ENCODE measurements at regions not wholly inside any gene's neighbourhood (a gene's known extent, or its start where the extent isn't known, plus 50 kb on each side); places are given as distances from the start of the nearest gene placed in this dataset.

DNA sequence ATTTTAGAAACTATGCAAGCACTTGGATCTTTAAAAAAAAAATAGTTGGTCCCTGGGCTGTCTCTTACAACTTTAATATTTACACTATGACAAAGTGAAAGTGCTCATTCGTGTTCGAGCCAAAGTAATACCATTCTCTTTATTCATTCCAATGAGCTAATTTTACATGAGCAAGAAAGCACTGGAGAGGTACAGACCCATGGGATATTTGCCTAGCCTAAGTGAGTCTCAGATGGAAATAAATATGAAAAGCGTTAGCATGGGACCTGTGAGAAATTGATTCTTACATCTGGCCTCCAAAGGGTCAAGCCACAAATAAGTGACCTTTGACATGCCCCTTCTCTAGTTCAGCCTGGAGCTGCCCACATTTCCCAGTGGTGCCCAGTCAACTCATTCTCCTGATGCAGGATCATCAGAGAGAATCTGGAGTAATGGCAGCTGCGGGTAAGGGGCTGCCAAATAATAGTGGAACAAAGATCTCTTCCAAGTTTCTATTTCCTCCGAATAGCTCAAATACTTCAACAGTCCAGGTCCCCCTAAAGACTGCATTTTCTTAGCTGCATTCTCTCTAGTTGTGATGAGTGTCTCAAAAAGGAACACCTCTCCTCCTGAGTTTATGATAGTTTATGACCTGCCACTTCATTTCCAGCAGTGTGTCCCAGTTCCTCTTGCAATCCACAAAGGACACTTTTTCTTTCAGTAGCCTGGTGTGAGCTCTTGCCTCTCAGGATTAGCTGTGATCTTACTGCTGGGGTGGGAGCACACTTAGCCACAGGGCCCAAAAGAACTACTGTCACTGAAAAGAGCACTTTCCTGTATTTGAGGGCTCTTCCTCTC is 208.2 kb downstream of the DAD1 start:
- no peaks in the 10 kb centered on the region for H3F3A ChIP-seq (ENCODE audit: low read length, unreplicated experiment)
- peak overlapping the region; percentile 23; the same call in 1 of the 2 replicates for H3K27ac ChIP-seq (ENCODE audit: low read length)
- no peaks in the 10 kb centered on the region for H3K36me3 ChIP-seq (ENCODE audit: low read depth, low read length)
- TF ChIP-seq, protein P1, sequence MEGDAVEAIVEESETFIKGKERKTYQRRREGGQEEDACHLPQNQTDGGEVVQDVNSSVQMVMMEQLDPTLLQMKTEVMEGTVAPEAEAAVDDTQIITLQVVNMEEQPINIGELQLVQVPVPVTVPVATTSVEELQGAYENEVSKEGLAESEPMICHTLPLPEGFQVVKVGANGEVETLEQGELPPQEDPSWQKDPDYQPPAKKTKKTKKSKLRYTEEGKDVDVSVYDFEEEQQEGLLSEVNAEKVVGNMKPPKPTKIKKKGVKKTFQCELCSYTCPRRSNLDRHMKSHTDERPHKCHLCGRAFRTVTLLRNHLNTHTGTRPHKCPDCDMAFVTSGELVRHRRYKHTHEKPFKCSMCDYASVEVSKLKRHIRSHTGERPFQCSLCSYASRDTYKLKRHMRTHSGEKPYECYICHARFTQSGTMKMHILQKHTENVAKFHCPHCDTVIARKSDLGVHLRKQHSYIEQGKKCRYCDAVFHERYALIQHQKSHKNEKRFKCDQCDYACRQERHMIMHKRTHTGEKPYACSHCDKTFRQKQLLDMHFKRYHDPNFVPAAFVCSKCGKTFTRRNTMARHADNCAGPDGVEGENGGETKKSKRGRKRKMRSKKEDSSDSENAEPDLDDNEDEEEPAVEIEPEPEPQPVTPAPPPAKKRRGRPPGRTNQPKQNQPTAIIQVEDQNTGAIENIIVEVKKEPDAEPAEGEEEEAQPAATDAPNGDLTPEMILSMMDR (conservative IDR thresholded peaks at IDR 0.05; ENCODE audit: low read depth, low read length): no peak
- TF ChIP-seq EZH2phosphoT487 (IDR thresholded peaks at IDR 0.05; ENCODE audit: borderline replicate concordance, low read length) (no peak), EZH2 (IDR thresholded peaks at IDR 0.05; ENCODE audit: low read length, unreplicated experiment) (no peak)
- H3K27me3 ChIP-seq (ENCODE audit: low read length): no peaks in the 10 kb centered on the region
- peak overlapping the region; percentile 54 for H2AFZ ChIP-seq (ENCODE audit: low read length)
- POLR2A ChIA-PET (ENCODE audit: unreplicated experiment): interaction anchor here (0.5 kb wide), 1 partner anchor 159 kb away, joined by 25 read pairs; no protein-coding TSS in a partner anchor
- no peaks in the 10 kb centered on the region for H3K9me3 ChIP-seq (ENCODE audit: low read length)
- CTCF ChIA-PET: interaction anchor here (0.6 to 1.7 kb wide), 11 partner anchors 10 to 310 kb away, joined by 3 to 17 read pairs (median 5); no protein-coding TSS in a partner anchor
- DNase-seq: peak; percentile 72
- no TSS peak for BruUV-seq (replicated peaks)
- H3K9me2 ChIP-seq (replicated peaks; ENCODE audit: low read length): no peaks in the 10 kb centered on the region
- intact Hi-C loops (cut with micrococcal nuclease): loop anchor here (1.0 kb wide), 1 partner anchor 154 kb away; no protein-coding TSS in a partner anchor
- H3K4me1 ChIP-seq (ENCODE audit: insufficient read depth, low read length): peaks cover 25% of the 10 kb centered on the region
- H3K9ac ChIP-seq (ENCODE audit: low read length): no peak overlapping the region
- H3K4me2 ChIP-seq (ENCODE audit: low read length): peak overlapping the region; percentile 76
- peak; percentile 96 for ATAC-seq
- H3K4me3 ChIP-seq (ENCODE audit: low read length): peak overlapping the region; percentile 49; the same call in 1 of the 2 replicates
- H4K20me1 ChIP-seq (ENCODE audit: low read length): no peaks in the 10 kb centered on the region
- no peaks in the 10 kb centered on the region for H3K79me2 ChIP-seq (ENCODE audit: low read length)

DNA sequence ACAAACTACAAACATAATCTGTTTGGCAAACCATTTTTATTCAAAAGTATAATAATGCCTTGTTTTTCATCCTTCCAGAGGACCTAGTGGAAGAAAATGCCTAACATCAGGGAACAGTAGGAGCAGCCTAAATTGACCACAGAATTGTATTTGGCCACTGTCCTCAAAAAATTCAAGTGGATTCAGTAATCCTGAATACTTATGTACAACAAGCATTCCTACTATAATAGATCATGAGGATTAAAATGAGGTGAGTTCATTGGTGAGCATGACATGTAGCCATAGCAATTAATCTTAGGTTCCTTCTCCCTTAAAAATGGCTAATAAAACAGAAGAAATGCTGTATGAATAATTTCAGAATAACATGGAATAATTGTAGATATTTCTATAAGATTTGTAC is 209.3 kb downstream of the DAD1 start:
- H3K27me3 ChIP-seq (ENCODE audit: low read length): no peaks in the 10 kb centered on the region
- H3K9me3 ChIP-seq (ENCODE audit: low read length): no peaks in the 10 kb centered on the region
- no TSS peak for BruUV-seq (replicated peaks)
- ChIA-PET POLR2A (ENCODE audit: unreplicated experiment) (no interaction called here), CTCF (interaction anchor here (1.3 to 1.7 kb wide), 3 partner anchors 11 to 61 kb away, joined by 6 to 11 read pairs (median 11); no protein-coding TSS in a partner anchor)
- H3K27ac ChIP-seq (ENCODE audit: low read length): peak overlapping the region; percentile 23; the same call in 1 of the 2 replicates
- no peaks in the 10 kb centered on the region for H3F3A ChIP-seq (ENCODE audit: low read length, unreplicated experiment)
- H3K9ac ChIP-seq (ENCODE audit: low read length): no peak overlapping the region
- TF ChIP-seq, protein P1 (conservative IDR thresholded peaks at IDR 0.05; ENCODE audit: low read depth, low read length): no peak
- TF ChIP-seq EZH2phosphoT487 (IDR thresholded peaks at IDR 0.05; ENCODE audit: borderline replicate concordance, low read length): no peak
- TF ChIP-seq EZH2 (IDR thresholded peaks at IDR 0.05; ENCODE audit: low read length, unreplicated experiment): no peak
- peaks cover 25% of the 10 kb centered on the region for H3K4me1 ChIP-seq (ENCODE audit: insufficient read depth, low read length)
- no peaks in the 10 kb centered on the region for H3K9me2 ChIP-seq (replicated peaks; ENCODE audit: low read length)
- DNase-seq (peak; percentile 43), ATAC-seq (peak; percentile 46)
- H3K4me2 ChIP-seq (ENCODE audit: low read length): peak overlapping the region; percentile 76
- no peaks in the 10 kb centered on the region for H3K79me2 ChIP-seq (ENCODE audit: low read length)
- intact Hi-C loops (cut with micrococcal nuclease): loop anchor here (1.0 kb wide), 1 partner anchor 153 kb away; no protein-coding TSS in a partner anchor
- H3K36me3 ChIP-seq (ENCODE audit: low read depth, low read length): no peaks in the 10 kb centered on the region
- no peak overlapping the region for H2AFZ ChIP-seq (ENCODE audit: low read length)
- H4K20me1 ChIP-seq (ENCODE audit: low read length): no peaks in the 10 kb centered on the region
- no peak overlapping the region for H3K4me3 ChIP-seq (ENCODE audit: low read length)
